Loucy (cell line): ENCODE measurements at regions not wholly inside any gene's neighbourhood (a gene's known extent, or its start where the extent isn't known, plus 50 kb on each side); places are given as distances from the start of the nearest gene placed in this dataset.

Experiments
- H2AFZ ChIP-seq: fragments of 200-600 bp; sonication (generic); 2 replicates; pipeline ENCODE4 v1.6.0; 2016; ENCODE audit warnings: antibody characterized with exemption, mild to moderate bottlenecking, low read length, moderate library complexity
- H3F3A ChIP-seq: fragments of 200-600 bp; 2 replicates; pipeline ENCODE4 v1.6.0; 2016; ENCODE audit warnings: antibody characterized with exemption, low read depth, mild to moderate bottlenecking
- H3K27me3 ChIP-seq: fragments of 200-600 bp; sonication (generic); 2 replicates; pipeline ENCODE4 v1.6.1; 2014; ENCODE audit warnings: low read length, mild to moderate bottlenecking; ENCODE audit not compliant: insufficient read depth, poor library complexity, severe bottlenecking
- H3K36me3 ChIP-seq: fragments of 200-600 bp; sonication (generic); 2 replicates; pipeline ENCODE4 v1.6.1; 2016; ENCODE audit warnings: low read length; ENCODE audit not compliant: insufficient read depth
- H3K4me1 ChIP-seq: fragments of 200-600 bp; sonication (generic); 2 replicates; pipeline ENCODE4 v1.5.1; 2014; ENCODE audit warnings: low read length, mild to moderate bottlenecking; ENCODE audit not compliant: insufficient read depth, poor library complexity, severe bottlenecking
- H3K4me2 ChIP-seq: fragments of 200-600 bp; sonication (generic); 2 replicates; pipeline ENCODE4 v1.6.0; 2014; ENCODE audit warnings: antibody characterized with exemption, low read length, low read depth, mild to moderate bottlenecking; ENCODE audit not compliant: poor library complexity, severe bottlenecking
- H3K4me3 ChIP-seq: fragments of 200-600 bp; sonication (generic); 2 replicates; pipeline ENCODE4 v1.5.1; 2014; ENCODE audit warnings: low read length, mild to moderate bottlenecking, mixed read lengths; ENCODE audit not compliant: poor library complexity, severe bottlenecking
- H3K79me2 ChIP-seq: fragments of 200-600 bp; sonication (generic); 2 replicates; pipeline ENCODE4 v1.6.1; 2014; ENCODE audit warnings: low read length; ENCODE audit not compliant: insufficient read depth
- H3K9ac ChIP-seq: fragments of 200-600 bp; sonication (generic); 2 replicates; pipeline ENCODE4 v1.6.0; 2014; ENCODE audit warnings: mild to moderate bottlenecking, low read depth, low read length, moderate library complexity; ENCODE audit not compliant: poor library complexity, severe bottlenecking
- H3K9me2 ChIP-seq: fragments of 200-600 bp; sonication (generic); replicated peaks from 2 replicates; pipeline ENCODE4 v1.6.1; 2016; ENCODE audit warnings: low read depth, low read length, mixed read lengths
- H3K9me3 ChIP-seq: fragments of 200-600 bp; sonication (generic); 2 replicates; pipeline ENCODE4 v1.6.1; 2014; ENCODE audit warnings: mild to moderate bottlenecking, antibody characterized with exemption, low read length, low read depth; ENCODE audit not compliant: insufficient read depth
- H4K20me1 ChIP-seq: fragments of 200-600 bp; sonication (generic); 2 replicates; pipeline ENCODE4 v1.6.0; 2014; ENCODE audit warnings: antibody characterized with exemption, low read length, mild to moderate bottlenecking; ENCODE audit not compliant: insufficient read depth, poor library complexity, severe bottlenecking
- CTCF ChIP-seq: fragments of 200-600 bp; sonication (generic); conservative IDR thresholded peaks from 2 replicates; pipeline ENCODE4 v1.5.1; 2014; ENCODE audit warnings: mild to moderate bottlenecking, antibody characterized with exemption, low read length
- EZH2phosphoT487 ChIP-seq: fragments of 200-600 bp; IDR thresholded peaks from 2 replicates; pipeline ENCODE4 v1.6.1; 2018; ENCODE audit warnings: antibody characterized with exemption, mild to moderate bottlenecking, moderate library complexity, borderline replicate concordance

GRCh38 chr3:150030841-150031240 lies 60.1 kb upstream of the PFN2 start:
- no peak overlapping the region for H3K4me3 ChIP-seq
- H4K20me1 ChIP-seq: no peaks in the 10 kb centered on the region
- H3K4me2 ChIP-seq: no peak overlapping the region
- no peaks in the 10 kb centered on the region for H3K27me3 ChIP-seq
- no peaks in the 10 kb centered on the region for H3F3A ChIP-seq
- H3K4me1 ChIP-seq: no peaks in the 10 kb centered on the region
- H3K9me2 ChIP-seq: no peaks in the 10 kb centered on the region
- H3K9me3 ChIP-seq: no peaks in the 10 kb centered on the region
- H3K79me2 ChIP-seq: no peaks in the 10 kb centered on the region
- H3K36me3 ChIP-seq: no peaks in the 10 kb centered on the region
- no peak for TF ChIP-seq CTCF
- TF ChIP-seq EZH2phosphoT487: no peak
- no peak overlapping the region for H2AFZ ChIP-seq
- no peak overlapping the region for H3K9ac ChIP-seq

- no peak overlapping the region for H3K4me2 ChIP-seq
- no peaks in the 10 kb centered on the region for H3K9me2 ChIP-seq
- H3K36me3 ChIP-seq: no peaks in the 10 kb centered on the region
- TF ChIP-seq EZH2phosphoT487 (no peak), CTCF (no peak)
- H3K9me3 ChIP-seq: no peaks in the 10 kb centered on the region
- H3K79me2 ChIP-seq: no peaks in the 10 kb centered on the region
- no peak overlapping the region for H3K4me3 ChIP-seq
- H3K4me1 ChIP-seq: no peaks in the 10 kb centered on the region
- no peaks in the 10 kb centered on the region for H3K27me3 ChIP-seq
- H3F3A ChIP-seq: no peaks in the 10 kb centered on the region
- H2AFZ ChIP-seq: no peak overlapping the region
- no peak overlapping the region for H3K9ac ChIP-seq
- no peaks in the 10 kb centered on the region for H4K20me1 ChIP-seq
Observed at GRCh38 chr3:150023239-150023636, 52.5 kb upstream of the PFN2 start.

- Histone ChIP-seq H3K9me2 (no peaks in the 10 kb centered on the region), H3K27me3 (no peaks in the 10 kb centered on the region), H4K20me1 (no peaks in the 10 kb centered on the region), H3K4me3 (no peak overlapping the region), H3K9me3 (no peaks in the 10 kb centered on the region), H3K9ac (no peak overlapping the region), H3K36me3 (no peaks in the 10 kb centered on the region), H3K79me2 (no peaks in the 10 kb centered on the region), H2AFZ (no peak overlapping the region), H3F3A (no peaks in the 10 kb centered on the region), H3K4me2 (no peak overlapping the region), H3K4me1 (no peaks in the 10 kb centered on the region)
- TF ChIP-seq EZH2phosphoT487 (no peak), CTCF (no peak)
Observed at GRCh38 chr3:150022381-150023238, 51.9 kb upstream of the PFN2 start.
